LNCaP clone FGC (cell line): ENCODE measurements at regions not wholly inside any gene's neighbourhood (a gene's known extent, or its start where the extent isn't known, plus 50 kb on each side); places are given as distances from the start of the nearest gene placed in this dataset.

ENCODE experiments used
- DNase-seq: peaks from one replicate; pipeline ENCODE4 v3.0.0-alpha.2; 2011; ENCODE audit warnings: low read depth
- H3K4me3 ChIP-seq: 2 replicates; pipeline ENCODE4 v1.5.1; 2011; ENCODE audit warnings: mild to moderate bottlenecking, low read depth, low read length, control low read depth
- CTCF ChIP-seq: IDR thresholded peaks from 2 replicates; pipeline ENCODE4 v1.5.1; 2012; ENCODE audit warnings: mild to moderate bottlenecking; ENCODE audit not compliant: control insufficient read depth, insufficient read depth; ENCODE audit errors: extremely low read depth

DNA sequence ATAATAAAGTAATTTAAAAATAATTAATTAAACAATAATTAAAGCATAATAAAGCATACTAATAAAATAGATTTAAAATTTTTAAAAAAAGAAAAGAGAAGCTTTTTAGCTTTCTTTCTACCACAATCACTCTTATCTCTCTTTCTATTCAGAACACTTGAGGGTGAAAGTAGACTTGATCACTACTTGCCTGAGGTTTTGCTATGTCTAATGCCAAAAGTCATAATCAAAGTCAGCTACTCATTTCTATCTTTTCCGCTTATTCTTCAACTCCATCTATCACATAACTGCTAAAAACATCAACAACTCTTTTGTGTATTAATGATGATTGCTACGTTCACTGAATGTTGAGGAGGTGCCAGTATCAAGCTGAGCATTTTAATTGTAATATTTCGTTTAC, 202.0 kb upstream of the KRR1 start:
- no peak for TF ChIP-seq CTCF
- no peak overlapping the region for H3K4me3 ChIP-seq
- DNase-seq = no peak

GRCh38 chr12:75712223-75712622, 200.8 kb upstream of the KRR1 start:
- DNase-seq = no peak
- no peak for TF ChIP-seq CTCF

GRCh38 chr12:75711271-75711670, 199.9 kb upstream of the KRR1 start:
- no peak for DNase-seq
- TF ChIP-seq CTCF = no peak

More at GRCh38 chr12:75712223-75712622, 200.8 kb upstream of the KRR1 start:
- H3K4me3 ChIP-seq = no peak overlapping the region

GRCh38 chr12:75710361-75711069, 199.1 kb upstream of the KRR1 start:
- DNase-seq = no peak
- no peak overlapping the region for H3K4me3 ChIP-seq
- no peak for TF ChIP-seq CTCF

More at GRCh38 chr12:75711271-75711670, 199.9 kb upstream of the KRR1 start:
- H3K4me3 ChIP-seq = no peak overlapping the region

DNA sequence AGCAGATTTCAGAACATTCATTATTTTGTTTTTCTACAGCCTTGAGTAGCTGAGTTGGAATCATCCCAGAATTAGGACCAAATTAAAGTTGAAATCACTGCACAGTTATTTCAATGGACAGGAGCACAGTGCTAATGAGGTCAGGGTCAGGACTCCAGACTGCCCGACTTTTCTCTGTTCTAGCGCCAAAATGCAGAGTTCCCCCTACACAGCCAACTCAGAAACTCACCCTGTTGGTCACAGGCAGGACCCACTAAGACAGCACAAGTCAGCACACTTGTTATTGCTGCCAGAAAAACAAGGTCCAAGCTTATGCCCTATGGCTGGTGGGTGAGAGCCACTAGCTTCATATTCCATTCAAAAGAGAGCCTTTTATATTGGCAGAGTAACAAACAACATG, 198.1 kb upstream of the KRR1 start:
- no peak for TF ChIP-seq CTCF

DNA sequence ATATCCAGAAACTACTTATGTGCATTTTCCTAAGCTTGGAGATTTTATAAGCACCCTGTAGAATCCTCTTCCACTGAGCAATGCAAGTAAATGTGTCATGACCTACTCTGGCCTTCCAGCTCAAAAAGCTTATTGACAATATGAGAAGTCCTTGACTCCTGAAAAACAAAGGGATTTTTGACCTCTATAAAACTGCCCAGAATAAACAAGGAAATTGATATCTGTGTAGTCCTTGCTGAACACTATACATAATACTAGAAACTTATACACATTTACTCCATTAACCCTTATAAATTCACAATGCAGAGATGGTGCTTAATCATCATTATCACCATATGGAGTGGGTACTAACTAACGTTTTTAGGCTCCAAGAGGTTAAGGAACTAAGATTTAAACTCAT, 197.4 kb upstream of the KRR1 start:
- no peak overlapping the region for H3K4me3 ChIP-seq
- no peak for DNase-seq
- TF ChIP-seq CTCF = no peak

More for the DNA sequence above, 198.1 kb upstream of the KRR1 start:
- H3K4me3 ChIP-seq = no peak overlapping the region
- DNase-seq = no peak

GRCh38 chr12:75707983-75708382, 196.6 kb upstream of the KRR1 start:
- DNase-seq = no peak
- TF ChIP-seq CTCF = no peak
- no peak overlapping the region for H3K4me3 ChIP-seq
